Neural cell (in vitro differentiated cells): ENCODE measurements at regions not wholly inside any gene's neighbourhood (a gene's known extent, or its start where the extent isn't known, plus 50 kb on each side); places are given as distances from the start of the nearest gene placed in this dataset.

Experiments
- H2AFZ ChIP-seq: fragments of 200-600, 300-800 bp; sonication (generic), shearing (Covaris generic); 2 replicates; pipeline ENCODE4 v1.6.0; 2014; ENCODE audit warnings: low read depth, mild to moderate bottlenecking, antibody characterized with exemption, low read length, moderate library complexity
- H3F3A ChIP-seq: fragments of 200-600 bp; shearing (Covaris generic); 2 replicates; pipeline ENCODE4 v1.6.1; 2016; ENCODE audit warnings: mild to moderate bottlenecking, moderate library complexity, mixed read lengths, antibody characterized with exemption, low read length; ENCODE audit not compliant: insufficient read depth, poor library complexity, severe bottlenecking
- H3K27ac ChIP-seq: fragments of 200-600, 300-800 bp; sonication (generic), shearing (Covaris generic); 2 replicates; pipeline ENCODE4 v1.5.1; 2014; ENCODE audit warnings: mild to moderate bottlenecking, low read length, moderate library complexity
- H3K27me3 ChIP-seq: fragments of 300-800, 200-600 bp; sonication (generic), shearing (Covaris generic); 2 replicates; pipeline ENCODE4 v1.6.0; 2014; ENCODE audit warnings: mild to moderate bottlenecking, low read depth, low read length, moderate library complexity; ENCODE audit not compliant: insufficient read depth
- H3K36me3 ChIP-seq: fragments of 300-800, 200-600 bp; sonication (generic), shearing (Covaris generic); 2 replicates; pipeline ENCODE4 v1.5.1; 2014; ENCODE audit warnings: mild to moderate bottlenecking, antibody characterized with exemption, low read length, moderate library complexity; ENCODE audit not compliant: insufficient read depth
- H3K4me2 ChIP-seq: fragments of 300-800, 200-600 bp; sonication (generic), shearing (Covaris generic); 2 replicates; pipeline ENCODE4 v1.6.0; 2014; ENCODE audit warnings: mild to moderate bottlenecking, low read length
- H3K4me3 ChIP-seq: fragments of 300-800, 200-600 bp; sonication (generic), shearing (Covaris generic); 2 replicates; pipeline ENCODE4 v1.5.1; 2014; ENCODE audit warnings: mild to moderate bottlenecking, low read length, moderate library complexity
- H3K79me2 ChIP-seq: fragments of 200-600 bp; shearing (Covaris generic); replicated peaks from 2 replicates; pipeline ENCODE4 v1.6.0; 2014; ENCODE audit warnings: mild to moderate bottlenecking, low read length, moderate library complexity; ENCODE audit not compliant: insufficient read depth
- H3K9ac ChIP-seq: fragments of 300-800, 200-600 bp; sonication (generic), shearing (Covaris generic); 2 replicates; pipeline ENCODE4 v1.6.1; 2016; ENCODE audit warnings: mild to moderate bottlenecking, low read length, mixed read lengths
- H3K9me2 ChIP-seq: fragments of 200-600 bp; shearing (Covaris generic); 2 replicates; pipeline ENCODE4 v1.6.1; 2016; ENCODE audit warnings: mild to moderate bottlenecking, low read length, mixed read lengths; ENCODE audit not compliant: insufficient read depth
- H3K9me3 ChIP-seq: fragments of 200-600, 300-800 bp; sonication (generic), shearing (Covaris generic); 2 replicates; pipeline ENCODE4 v1.6.1; 2016; ENCODE audit warnings: mild to moderate bottlenecking, mixed run types, low read length, moderate library complexity, mixed read lengths
- H4K20me1 ChIP-seq: fragments of 200-600 bp; shearing (Covaris generic); 2 replicates; pipeline ENCODE4 v1.6.1; 2016; ENCODE audit warnings: mild to moderate bottlenecking, mixed run types; ENCODE audit not compliant: insufficient read depth
- EP300 ChIP-seq: fragments of 450-650 bp; conservative IDR thresholded peaks from 2 replicates; pipeline ENCODE4 v1.6.1; 2014; ENCODE audit warnings: antibody characterized with exemption, mild to moderate bottlenecking, moderate library complexity; ENCODE audit not compliant: poor library complexity, severe bottlenecking
- EZH2 ChIP-seq: fragments of 200-600, 300-800 bp; shearing (Covaris generic), sonication (generic); IDR thresholded peaks from 2 replicates; pipeline ENCODE4 v1.6.1; 2014; ENCODE audit warnings: antibody characterized with exemption, low read length, borderline replicate concordance, mild to moderate bottlenecking; ENCODE audit not compliant: insufficient read depth, poor library complexity, severe bottlenecking
- MXI1 ChIP-seq: fragments of 450-650 bp; conservative IDR thresholded peaks from 2 replicates; pipeline ENCODE4 v1.6.1; 2014; ENCODE audit warnings: antibody characterized with exemption, mild to moderate bottlenecking; ENCODE audit not compliant: poor library complexity, severe bottlenecking
- POLR2AphosphoS5 ChIP-seq: IDR thresholded peaks from 2 replicates; pipeline ENCODE4 v1.6.1; 2012
- RAD21 ChIP-seq: fragments of 450-650 bp; conservative IDR thresholded peaks from 2 replicates; pipeline ENCODE4 v1.6.1; 2014; ENCODE audit warnings: antibody characterized with exemption, mild to moderate bottlenecking, moderate library complexity
- REST ChIP-seq: IDR thresholded peaks from 2 replicates; pipeline ENCODE4 v1.6.1; 2012; ENCODE audit warnings: borderline replicate concordance
- SMC3 ChIP-seq: fragments of 450-650 bp; conservative IDR thresholded peaks from 2 replicates; pipeline ENCODE4 v1.6.1; 2014; ENCODE audit warnings: antibody characterized with exemption, mild to moderate bottlenecking, moderate library complexity; ENCODE audit not compliant: poor library complexity
- TAF1 ChIP-seq: IDR thresholded peaks from 2 replicates; pipeline ENCODE4 v1.6.1; 2012; ENCODE audit warnings: low read depth
- TF ChIP-seq, protein P1 (sequence below): fragments of 450-650 bp; IDR thresholded peaks from 2 replicates; pipeline ENCODE4 v1.5.1; 2014; ENCODE audit warnings: antibody characterized with exemption, mild to moderate bottlenecking, moderate library complexity; ENCODE audit not compliant: poor library complexity, severe bottlenecking

- Histone ChIP-seq H3K36me3 (no peaks in the 10 kb centered on the region), H3K4me3 (no peak overlapping the region), H3K9me3 (no peaks in the 10 kb centered on the region), H3K9ac (no peak overlapping the region), H3K79me2 (no peaks in the 10 kb centered on the region), H3F3A (no peaks in the 10 kb centered on the region), H4K20me1 (no peaks in the 10 kb centered on the region), H2AFZ (no peak overlapping the region), H3K9me2 (no peaks in the 10 kb centered on the region), H3K4me2 (no peak overlapping the region), H3K27me3 (no peaks in the 10 kb centered on the region), H3K27ac (no peak overlapping the region)
- no peak for TF ChIP-seq EP300
- TF ChIP-seq REST: no peak
- TF ChIP-seq, protein P1, sequence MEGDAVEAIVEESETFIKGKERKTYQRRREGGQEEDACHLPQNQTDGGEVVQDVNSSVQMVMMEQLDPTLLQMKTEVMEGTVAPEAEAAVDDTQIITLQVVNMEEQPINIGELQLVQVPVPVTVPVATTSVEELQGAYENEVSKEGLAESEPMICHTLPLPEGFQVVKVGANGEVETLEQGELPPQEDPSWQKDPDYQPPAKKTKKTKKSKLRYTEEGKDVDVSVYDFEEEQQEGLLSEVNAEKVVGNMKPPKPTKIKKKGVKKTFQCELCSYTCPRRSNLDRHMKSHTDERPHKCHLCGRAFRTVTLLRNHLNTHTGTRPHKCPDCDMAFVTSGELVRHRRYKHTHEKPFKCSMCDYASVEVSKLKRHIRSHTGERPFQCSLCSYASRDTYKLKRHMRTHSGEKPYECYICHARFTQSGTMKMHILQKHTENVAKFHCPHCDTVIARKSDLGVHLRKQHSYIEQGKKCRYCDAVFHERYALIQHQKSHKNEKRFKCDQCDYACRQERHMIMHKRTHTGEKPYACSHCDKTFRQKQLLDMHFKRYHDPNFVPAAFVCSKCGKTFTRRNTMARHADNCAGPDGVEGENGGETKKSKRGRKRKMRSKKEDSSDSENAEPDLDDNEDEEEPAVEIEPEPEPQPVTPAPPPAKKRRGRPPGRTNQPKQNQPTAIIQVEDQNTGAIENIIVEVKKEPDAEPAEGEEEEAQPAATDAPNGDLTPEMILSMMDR: no peak
- TF ChIP-seq EZH2: no peak
- no peak for TF ChIP-seq RAD21
- no peak for TF ChIP-seq POLR2AphosphoS5
- no peak for TF ChIP-seq SMC3
- TF ChIP-seq TAF1: no peak
- TF ChIP-seq MXI1: no peak
Measured at GRCh38 chr4:126233483-126233882, 918.7 kb downstream of the FAT4 start.

DNA sequence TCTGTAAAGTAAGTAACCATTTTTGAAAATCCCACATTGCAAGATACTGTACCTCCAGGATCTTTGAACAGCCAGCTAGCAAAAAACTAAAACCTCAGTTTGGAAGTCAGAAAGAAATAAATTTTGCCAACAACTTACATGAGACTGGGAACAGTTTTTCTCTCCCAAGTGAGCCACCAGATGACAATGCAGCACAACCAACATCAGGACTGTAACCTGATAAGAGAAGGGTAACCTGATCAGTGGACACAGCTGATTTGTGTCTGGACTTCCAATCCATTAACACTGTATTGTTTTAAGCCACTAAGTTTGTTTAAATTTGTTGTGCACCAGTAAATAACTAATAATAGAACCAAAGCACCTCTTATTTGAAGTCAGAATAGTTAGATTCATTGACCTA lies 923.3 kb downstream of the FAT4 start:
- no peaks in the 10 kb centered on the region for H3K79me2 ChIP-seq
- no peaks in the 10 kb centered on the region for H3K27me3 ChIP-seq
- H2AFZ ChIP-seq: no peak overlapping the region
- TF ChIP-seq TAF1 (no peak), SMC3 (no peak), REST (no peak), EZH2 (no peak), RAD21 (no peak), POLR2AphosphoS5 (no peak), MXI1 (no peak), EP300 (no peak)
- TF ChIP-seq, protein P1: no peak
- H3K9ac ChIP-seq: no peak overlapping the region
- H4K20me1 ChIP-seq: no peaks in the 10 kb centered on the region
- no peaks in the 10 kb centered on the region for H3K9me3 ChIP-seq
- H3F3A ChIP-seq: no peaks in the 10 kb centered on the region
- H3K9me2 ChIP-seq: no peaks in the 10 kb centered on the region
- H3K4me3 ChIP-seq: no peak overlapping the region
- H3K27ac ChIP-seq: no peak overlapping the region
- no peaks in the 10 kb centered on the region for H3K36me3 ChIP-seq
- H3K4me2 ChIP-seq: no peak overlapping the region
